HG02642 (cell line): ENCODE measurements at regions not wholly inside any gene's neighbourhood (a gene's known extent, or its start where the extent isn't known, plus 50 kb on each side); places are given as distances from the start of the nearest gene placed in this dataset.

Source experiments
- ATAC-seq: cut with Tn5 transposase; IDR thresholded peaks from one replicate; pipeline ENCODE4 v1.9.1; 2021; ENCODE audit warnings: mild to moderate bottlenecking; ENCODE audit not compliant: unreplicated experiment, poor library complexity

DNA sequence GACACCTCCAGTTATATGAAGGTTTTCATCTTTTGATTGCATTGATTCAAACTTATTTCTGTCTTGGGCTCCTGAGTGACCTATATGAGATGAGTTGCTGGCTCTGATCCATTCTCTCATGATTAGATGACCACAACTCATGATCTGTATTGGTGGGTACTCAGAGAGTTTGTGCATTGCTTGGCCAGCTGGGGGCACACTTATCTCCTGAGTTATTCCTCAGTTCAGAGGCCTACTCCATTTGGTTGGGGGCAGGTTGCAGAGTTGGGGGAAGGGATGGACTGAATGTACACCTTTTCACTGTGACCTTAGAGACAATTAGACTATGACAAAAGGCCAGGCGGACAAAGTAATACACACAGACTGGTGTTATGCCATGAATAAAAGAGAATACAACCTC lies 166.2 kb upstream of the SEMA6D start:
- ATAC-seq, result no peak

DNA sequence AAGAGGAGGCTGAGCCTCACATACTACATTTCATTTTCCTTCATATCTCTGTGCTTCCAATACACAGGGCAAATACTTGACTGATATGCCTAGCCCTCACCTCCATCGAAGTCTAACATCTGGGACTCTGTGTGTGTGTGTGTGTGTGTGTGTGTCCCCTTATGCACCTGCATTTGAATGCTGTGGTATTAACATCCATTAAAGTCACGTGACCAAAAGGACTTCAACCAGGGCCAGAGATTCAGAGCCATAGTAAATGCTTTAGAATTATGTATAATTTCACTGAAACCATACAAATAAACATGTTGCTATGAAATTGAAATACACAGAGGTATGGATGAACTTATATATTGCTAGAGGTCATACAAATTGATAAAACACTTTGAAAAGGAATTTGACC lies 165.8 kb upstream of the SEMA6D start:
- ATAC-seq, result no peak

DNA sequence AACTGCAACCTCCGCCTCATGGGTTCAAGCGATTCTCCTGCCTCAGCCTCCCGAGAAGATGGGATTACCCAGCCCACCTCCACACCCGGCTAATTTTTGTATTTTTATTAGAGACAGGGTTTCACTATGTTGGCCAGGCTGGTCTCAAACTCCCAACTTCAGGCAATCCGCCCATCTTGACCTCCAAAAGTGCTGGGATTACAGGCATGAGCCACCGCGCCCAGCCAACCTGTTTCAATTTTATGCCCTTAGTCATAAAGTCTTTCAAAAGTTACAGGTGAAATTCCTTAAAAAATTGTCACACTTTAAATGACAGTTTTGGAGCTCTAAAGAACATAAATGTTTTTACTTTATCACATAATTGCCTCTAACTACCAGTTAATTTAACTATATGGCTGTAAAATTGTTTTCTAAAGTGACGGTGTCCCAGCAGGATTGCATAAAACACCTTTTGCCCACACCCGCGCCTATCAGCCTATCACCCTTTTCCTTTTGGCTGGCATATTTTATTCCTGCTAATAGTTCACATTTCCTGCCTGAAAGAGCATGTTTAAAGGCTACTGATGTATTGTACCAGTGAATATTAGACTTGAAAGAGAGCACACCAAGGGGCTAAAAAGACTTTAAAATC lies 164.2 kb upstream of the SEMA6D start:
- ATAC-seq, result no peak

DNA sequence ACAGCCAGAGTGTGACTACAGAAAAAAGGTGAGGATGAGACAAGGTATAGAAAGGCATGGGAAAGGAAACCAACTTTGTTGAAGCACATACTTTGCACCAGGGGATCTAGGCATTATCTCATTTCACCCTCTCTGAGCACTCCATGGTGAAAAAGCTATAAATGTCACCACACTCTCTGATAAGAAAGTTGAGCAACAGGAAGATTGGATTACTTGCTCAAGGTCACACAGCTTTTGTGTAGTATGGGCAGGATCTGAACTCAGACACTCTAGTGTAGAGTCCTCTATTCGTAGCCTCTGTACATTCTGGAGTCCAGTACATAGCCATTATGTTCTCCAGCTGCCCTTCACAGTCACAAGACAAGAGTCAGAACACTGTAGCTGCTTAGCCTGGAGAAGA lies 163.4 kb upstream of the SEMA6D start:
- no peak for ATAC-seq

DNA sequence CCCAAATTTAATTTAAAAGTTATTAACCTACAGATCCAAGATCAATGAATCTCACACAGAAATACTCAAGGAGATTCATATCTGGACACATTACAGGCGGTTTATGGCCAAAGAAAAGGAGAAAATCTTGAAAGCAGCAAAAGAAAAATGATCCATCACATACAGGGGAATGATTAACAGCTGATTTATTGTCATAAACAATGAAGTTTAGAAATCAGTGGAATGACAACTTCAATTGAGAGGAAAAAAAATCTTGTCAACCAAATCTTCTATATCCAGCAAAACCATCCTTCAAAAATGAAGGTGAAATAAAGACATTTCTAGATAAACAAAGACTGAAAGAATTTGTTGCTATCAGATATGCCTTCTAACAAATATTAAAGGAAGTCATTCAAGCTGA lies 156.2 kb upstream of the SEMA6D start:
- no peak for ATAC-seq

GRCh38 chr15:47565949-47566348 lies 151.4 kb upstream of the SEMA6D start:
- no peak for ATAC-seq

- no peak for ATAC-seq
Observed at GRCh38 chr15:47566610-47567009, 150.7 kb upstream of the SEMA6D start.

DNA sequence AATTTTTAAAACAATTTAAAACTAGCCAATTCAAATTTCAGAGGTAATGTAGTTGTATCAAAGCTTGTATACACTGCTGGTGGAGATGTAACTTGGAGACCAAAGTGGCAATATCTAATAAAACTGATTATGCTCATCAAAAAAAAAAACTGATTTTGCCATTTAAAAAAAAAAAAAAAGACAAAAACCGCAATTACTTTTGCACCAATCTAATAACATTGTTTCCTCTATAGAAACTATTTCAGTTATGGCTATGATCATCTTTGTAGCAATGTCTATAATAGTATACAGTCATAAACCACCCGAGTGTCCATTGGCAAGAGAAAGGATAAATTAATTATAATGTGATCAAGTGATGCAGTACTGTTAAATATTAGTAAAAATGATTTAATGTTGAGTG lies 149.3 kb upstream of the SEMA6D start:
- ATAC-seq, result no peak

- no peak for ATAC-seq
Observed at GRCh38 chr15:47570044-47570443, 147.3 kb upstream of the SEMA6D start.

DNA sequence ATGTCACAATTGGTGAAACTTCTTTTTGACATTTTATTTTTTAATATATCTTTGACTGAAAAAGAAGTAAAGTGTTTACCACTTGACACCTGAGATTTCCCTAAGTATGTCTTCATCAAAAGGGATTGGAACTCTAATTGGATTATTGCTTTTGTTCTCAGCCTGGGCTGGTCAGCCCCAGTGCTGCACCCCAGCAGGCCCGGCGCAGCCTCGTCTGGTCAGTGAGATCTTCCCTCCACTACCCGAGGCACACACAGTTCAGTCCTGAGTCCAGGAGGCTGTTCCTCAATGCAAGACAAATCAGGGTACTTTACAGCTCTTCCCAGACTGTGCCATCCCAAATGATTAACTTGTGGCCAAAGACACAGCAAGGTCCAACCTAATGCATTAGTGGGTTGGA lies 146.9 kb upstream of the SEMA6D start:
- ATAC-seq, result no peak

DNA sequence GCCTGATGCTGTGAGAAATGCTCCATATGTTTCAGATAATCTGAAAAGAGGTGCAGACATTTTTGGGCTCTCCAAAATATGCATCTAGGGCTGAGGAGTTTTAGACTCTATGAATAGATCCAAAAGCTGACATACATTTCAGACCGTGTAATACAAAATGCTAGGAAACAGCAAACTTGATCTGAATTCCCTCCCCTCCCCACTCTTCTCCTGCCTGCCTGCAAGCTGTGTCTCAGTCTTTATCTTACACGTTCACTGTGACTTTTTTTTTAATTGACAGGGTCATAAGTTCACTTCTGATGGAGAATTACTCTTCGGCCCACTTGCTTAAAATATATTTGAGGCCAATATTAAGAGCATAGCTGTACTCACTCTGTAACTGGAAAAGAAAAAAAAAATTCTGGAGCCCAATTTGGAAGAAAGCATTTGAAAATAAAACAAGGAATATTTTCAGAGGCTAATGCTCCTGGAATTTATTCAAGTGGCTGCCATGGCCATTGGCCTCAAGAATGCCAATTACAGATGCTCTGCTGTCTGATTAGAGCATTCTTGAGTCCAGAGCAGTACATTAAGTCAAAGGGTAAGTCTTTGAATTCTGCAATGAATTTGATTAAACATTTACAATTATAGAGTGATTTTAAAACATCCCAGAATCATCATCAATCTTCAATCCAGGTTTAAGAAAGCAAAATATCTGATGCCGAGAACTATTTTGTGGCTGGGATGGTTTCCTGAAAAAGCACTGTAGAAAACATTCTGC lies 146.2 kb upstream of the SEMA6D start:
- no peak for ATAC-seq

DNA sequence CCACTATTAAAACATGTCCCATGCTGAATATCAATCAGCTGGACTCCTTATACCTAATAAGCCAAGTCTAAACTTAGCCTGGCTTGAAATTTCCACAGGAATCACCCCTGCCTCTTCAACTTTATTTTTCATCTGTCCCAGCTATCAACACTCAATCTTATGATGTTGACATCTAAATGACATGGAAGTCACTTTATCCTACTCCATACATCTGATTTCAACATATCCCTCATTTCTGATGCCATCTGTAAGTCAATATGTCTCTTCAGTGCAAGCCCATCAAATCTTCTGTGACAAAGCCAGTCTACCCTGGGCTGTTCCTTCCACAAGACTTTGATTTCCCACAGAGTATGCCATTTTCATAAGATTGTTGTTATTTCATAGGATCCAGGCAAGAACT lies 143.6 kb upstream of the SEMA6D start:
- no peak for ATAC-seq

DNA sequence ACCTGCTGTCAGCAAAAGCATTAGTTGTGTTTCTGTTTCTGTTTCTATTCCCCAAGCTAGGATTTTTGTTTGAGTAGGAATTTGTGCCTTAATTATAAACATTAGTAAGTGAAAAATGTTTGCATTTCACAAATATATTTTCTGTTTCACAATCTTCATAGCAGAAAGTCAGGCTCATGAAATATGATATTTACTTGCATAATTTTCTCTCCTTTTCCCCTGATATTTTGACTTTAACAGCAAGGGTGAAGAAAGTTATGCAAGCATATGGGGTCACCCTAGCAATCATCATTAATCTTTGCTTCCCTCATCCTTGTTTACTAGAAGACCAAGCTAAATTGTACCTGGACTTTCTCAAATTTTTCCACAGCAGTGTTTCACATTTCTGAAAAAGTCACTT lies 140.3 kb upstream of the SEMA6D start:
- ATAC-seq, result no peak

GRCh38 chr15:47577461-47577860 lies 139.8 kb upstream of the SEMA6D start:
- no peak for ATAC-seq

- no peak for ATAC-seq
Observed at GRCh38 chr15:47582233-47582632, 135.1 kb upstream of the SEMA6D start.

- ATAC-seq, result no peak
Observed at GRCh38 chr15:47584316-47584715, 133.0 kb upstream of the SEMA6D start.

DNA sequence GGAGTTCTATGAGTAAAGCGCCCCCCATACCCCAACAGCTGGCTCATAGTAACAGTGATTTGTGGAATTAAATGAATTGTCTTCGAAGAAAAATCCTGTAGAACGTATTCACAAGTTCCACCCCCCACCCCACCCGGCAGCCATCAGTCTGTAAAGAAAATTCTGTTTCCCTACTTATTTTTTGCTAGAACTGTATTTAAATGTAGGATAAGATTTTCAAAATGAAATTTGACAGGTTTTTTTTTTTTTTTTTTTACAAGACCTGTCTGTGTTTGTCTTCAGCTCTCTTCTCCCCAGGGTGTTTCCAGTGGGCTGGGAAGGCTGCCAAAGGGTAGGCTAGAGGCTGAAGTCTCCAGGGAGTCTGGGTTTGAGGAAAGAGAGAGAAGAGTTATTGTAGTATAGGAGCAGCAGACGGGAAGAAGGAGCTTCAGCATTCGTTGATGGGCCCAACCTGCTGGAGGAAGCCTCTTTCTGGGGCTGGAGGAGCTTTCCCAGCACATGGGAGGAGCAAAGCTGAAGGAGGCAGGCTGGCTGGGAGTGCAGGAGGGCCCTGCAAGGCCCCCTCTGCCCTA lies 130.6 kb upstream of the SEMA6D start:
- ATAC-seq, result no peak

DNA sequence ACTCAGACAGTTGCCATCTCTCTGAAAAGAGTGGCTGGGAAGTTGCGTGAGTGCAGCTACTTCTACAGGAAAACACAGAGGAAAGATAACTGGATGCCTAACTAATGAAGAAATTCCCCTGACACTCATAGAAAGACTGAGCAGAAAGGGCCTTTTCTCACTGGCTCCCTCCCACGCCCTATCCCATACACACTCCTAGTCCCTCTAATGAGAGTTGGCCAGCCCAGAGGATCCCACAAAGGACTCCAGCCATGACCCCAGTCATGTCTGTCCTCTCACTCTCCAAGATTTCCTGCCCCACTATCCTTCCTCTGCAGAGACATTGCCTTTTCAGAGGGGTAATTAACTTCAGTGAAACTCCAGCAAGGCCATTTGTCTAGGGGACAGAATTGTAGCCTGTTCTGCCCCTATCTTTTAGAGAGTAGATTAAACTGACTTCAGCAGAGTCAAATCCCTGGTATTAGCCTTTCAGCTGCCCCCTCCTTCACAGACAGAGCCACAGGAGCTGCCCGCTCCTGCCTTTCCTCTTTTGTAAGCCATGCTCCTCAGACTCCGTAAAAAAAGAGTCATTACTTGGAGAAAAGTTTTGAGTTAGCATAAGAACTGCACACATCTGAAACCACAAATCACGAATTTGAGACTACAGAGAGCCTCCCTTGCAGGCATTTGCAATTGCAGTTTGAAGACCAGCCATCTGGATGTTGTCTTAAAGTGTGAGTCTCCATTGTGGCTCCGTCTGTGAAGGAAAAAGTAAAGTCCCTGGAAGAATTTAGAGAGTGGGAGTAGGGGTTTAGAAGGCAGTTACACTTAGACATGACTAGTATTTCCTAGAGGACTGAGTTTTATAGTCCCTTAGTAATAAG lies 129.1 kb upstream of the SEMA6D start:
- no peak for ATAC-seq

- ATAC-seq, result no peak
Observed at GRCh38 chr15:47588958-47589357, 128.3 kb upstream of the SEMA6D start.

DNA sequence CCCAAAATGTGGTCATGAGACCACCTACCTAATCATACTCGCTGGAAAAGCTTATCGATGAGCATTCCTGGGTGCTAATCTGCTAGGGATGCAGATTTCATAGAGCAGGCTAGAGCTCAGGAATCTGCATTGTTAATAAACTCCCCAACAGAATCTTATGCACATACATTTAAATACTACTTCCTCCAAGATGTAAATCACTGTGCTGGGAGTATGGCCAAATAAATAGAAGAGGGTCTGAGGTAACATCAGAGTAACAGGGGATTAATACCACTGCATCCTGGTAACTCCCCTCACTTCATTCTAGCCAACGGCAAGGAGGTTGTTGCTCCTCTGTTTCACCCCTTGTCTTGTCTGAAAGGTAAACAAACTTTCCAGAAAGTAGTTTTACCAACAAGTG lies 118.3 kb upstream of the SEMA6D start:
- ATAC-seq, result no peak

DNA sequence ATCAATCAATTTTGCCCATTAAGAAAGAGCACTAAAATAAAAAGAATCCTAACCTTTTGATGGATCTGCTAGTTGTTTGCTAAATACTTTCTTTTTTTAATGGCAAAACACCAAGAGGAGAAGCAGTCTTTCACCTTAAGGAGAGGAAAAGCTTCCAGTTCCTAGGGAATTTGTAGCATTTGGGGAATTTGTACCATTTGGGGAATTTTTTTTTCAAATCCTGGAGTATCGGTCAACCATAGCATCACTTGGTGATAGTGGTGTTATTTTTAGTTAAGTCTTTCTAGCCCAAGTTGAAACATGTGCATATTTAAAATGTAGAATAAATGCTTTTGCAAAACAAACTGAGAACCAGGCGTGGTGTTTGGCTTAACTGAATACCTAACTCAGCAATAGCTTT lies 117.5 kb upstream of the SEMA6D start:
- ATAC-seq, result no peak
